Superior temporal gyrus (tissue), 1 donor: ENCODE measurements at regions not wholly inside any gene's neighbourhood (a gene's known extent, or its start where the extent isn't known, plus 50 kb on each side); places are given as distances from the start of the nearest gene placed in this dataset.

Experiments
- DNase-seq: peaks from one replicate; pipeline ENCODE4 v3.0.0-alpha.2; 2016; ENCODE audit errors: extremely low spot score

GRCh38 chr13:100855151-100855550, 180.6 kb upstream of the TMTC4 start:
- DNase-seq, result no peak

GRCh38 chr13:100854006-100854405, 179.4 kb upstream of the TMTC4 start:
- DNase-seq, result no peak

GRCh38 chr13:100853434-100853833, 178.8 kb upstream of the TMTC4 start:
- DNase-seq, result no peak

- no peak for DNase-seq
Measured at GRCh38 chr13:100852146-100852545, 177.6 kb upstream of the TMTC4 start.

GRCh38 chr13:100848304-100848703, 173.7 kb upstream of the TMTC4 start:
- DNase-seq, result no peak

- no peak for DNase-seq
Measured at GRCh38 chr13:100845128-100845757, 170.6 kb upstream of the TMTC4 start.

GRCh38 chr13:100842136-100842535, 167.5 kb upstream of the TMTC4 start:
- DNase-seq, result peak; percentile 37

GRCh38 chr13:100838387-100838786, 163.8 kb upstream of the TMTC4 start:
- DNase-seq, result no peak

- no peak for DNase-seq
Measured at GRCh38 chr13:100837631-100838030, 163.0 kb upstream of the TMTC4 start.

- no peak for DNase-seq
Measured at GRCh38 chr13:100836711-100837110, 162.1 kb upstream of the TMTC4 start.

- no peak for DNase-seq
Measured at GRCh38 chr13:100835695-100836094, 161.1 kb upstream of the TMTC4 start.

GRCh38 chr13:100833427-100833826, 158.8 kb upstream of the TMTC4 start:
- no peak for DNase-seq

GRCh38 chr13:100828226-100828625, 153.6 kb upstream of the TMTC4 start:
- peak; percentile 60 for DNase-seq

- no peak for DNase-seq
Measured at GRCh38 chr13:100827489-100828176, 153.0 kb upstream of the TMTC4 start.

- no peak for DNase-seq
Measured at GRCh38 chr13:100826441-100826840, 151.8 kb upstream of the TMTC4 start.

GRCh38 chr13:100825557-100825956, 151.0 kb upstream of the TMTC4 start:
- DNase-seq, result no peak

- DNase-seq, result no peak
Measured at GRCh38 chr13:100824366-100824765, 149.8 kb upstream of the TMTC4 start.

- DNase-seq, result no peak
Measured at GRCh38 chr13:100823448-100823847, 148.9 kb upstream of the TMTC4 start.

GRCh38 chr13:100822871-100823443, 148.4 kb upstream of the TMTC4 start:
- no peak for DNase-seq

GRCh38 chr13:100818711-100819110, 144.1 kb upstream of the TMTC4 start:
- DNase-seq, result no peak

GRCh38 chr13:100817928-100818327, 143.3 kb upstream of the TMTC4 start:
- DNase-seq, result no peak

GRCh38 chr13:100815476-100816046, 141.0 kb upstream of the TMTC4 start:
- no peak for DNase-seq
